C4-2B (cell line): ENCODE measurements at regions not wholly inside any gene's neighbourhood (a gene's known extent, or its start where the extent isn't known, plus 50 kb on each side); places are given as distances from the start of the nearest gene placed in this dataset.

Source experiments
- H3K27ac ChIP-seq: fragments of 450-650 bp; 2 replicates; pipeline ENCODE4 v1.5.1; 2017
- ZFX ChIP-seq: fragments of 450-650 bp; IDR thresholded peaks from 2 replicates; pipeline ENCODE4 v1.6.1; 2017
- TF ChIP-seq, protein P1 (sequence below): fragments of 450-650 bp; conservative IDR thresholded peaks from 2 replicates; pipeline ENCODE4 v1.5.1; 2017; ENCODE audit warnings: mild to moderate bottlenecking

DNA sequence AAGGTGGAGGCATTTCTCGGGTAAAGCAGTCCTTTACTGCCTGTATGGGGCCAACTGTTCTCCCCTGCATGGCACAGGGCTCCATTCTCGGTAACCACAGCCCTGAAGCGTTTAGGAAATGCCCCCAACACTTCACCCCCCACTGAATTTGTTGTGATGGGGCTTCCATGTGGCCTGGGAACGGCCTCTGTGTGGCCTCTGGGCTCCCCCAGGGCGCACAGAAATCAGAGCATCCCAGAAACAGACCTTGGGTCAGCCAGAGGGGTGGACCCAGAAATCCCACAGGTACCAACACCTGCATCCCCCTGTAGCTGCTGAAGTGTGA lies 153.7 kb upstream of the VSTM2B start:
- no peak for TF ChIP-seq ZFX

DNA sequence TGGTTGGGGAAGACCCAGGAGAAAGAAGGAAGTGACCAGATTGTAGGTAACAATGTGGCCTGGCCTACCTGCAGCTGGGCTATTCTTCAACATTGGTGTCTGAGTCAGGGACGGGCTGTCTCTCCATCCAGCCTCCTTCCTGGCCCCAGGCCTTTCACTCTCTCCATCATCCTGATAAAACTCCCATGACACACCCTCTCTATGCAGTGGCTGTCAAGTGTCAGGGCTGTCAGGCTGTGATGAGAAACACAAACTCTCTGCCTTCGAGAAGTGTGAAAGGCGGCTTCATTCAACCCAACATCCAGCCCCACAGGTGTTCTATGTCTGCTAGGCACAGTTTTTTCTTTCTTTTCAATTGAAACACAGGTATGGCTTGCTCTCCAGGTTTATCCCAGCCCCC lies 153.3 kb upstream of the VSTM2B start:
- H3K27ac ChIP-seq: no peak overlapping the region
- TF ChIP-seq, protein P1, sequence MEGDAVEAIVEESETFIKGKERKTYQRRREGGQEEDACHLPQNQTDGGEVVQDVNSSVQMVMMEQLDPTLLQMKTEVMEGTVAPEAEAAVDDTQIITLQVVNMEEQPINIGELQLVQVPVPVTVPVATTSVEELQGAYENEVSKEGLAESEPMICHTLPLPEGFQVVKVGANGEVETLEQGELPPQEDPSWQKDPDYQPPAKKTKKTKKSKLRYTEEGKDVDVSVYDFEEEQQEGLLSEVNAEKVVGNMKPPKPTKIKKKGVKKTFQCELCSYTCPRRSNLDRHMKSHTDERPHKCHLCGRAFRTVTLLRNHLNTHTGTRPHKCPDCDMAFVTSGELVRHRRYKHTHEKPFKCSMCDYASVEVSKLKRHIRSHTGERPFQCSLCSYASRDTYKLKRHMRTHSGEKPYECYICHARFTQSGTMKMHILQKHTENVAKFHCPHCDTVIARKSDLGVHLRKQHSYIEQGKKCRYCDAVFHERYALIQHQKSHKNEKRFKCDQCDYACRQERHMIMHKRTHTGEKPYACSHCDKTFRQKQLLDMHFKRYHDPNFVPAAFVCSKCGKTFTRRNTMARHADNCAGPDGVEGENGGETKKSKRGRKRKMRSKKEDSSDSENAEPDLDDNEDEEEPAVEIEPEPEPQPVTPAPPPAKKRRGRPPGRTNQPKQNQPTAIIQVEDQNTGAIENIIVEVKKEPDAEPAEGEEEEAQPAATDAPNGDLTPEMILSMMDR: no peak
- no peak for TF ChIP-seq ZFX

More for the DNA sequence above, 153.7 kb upstream of the VSTM2B start:
- H3K27ac ChIP-seq: no peak overlapping the region

DNA sequence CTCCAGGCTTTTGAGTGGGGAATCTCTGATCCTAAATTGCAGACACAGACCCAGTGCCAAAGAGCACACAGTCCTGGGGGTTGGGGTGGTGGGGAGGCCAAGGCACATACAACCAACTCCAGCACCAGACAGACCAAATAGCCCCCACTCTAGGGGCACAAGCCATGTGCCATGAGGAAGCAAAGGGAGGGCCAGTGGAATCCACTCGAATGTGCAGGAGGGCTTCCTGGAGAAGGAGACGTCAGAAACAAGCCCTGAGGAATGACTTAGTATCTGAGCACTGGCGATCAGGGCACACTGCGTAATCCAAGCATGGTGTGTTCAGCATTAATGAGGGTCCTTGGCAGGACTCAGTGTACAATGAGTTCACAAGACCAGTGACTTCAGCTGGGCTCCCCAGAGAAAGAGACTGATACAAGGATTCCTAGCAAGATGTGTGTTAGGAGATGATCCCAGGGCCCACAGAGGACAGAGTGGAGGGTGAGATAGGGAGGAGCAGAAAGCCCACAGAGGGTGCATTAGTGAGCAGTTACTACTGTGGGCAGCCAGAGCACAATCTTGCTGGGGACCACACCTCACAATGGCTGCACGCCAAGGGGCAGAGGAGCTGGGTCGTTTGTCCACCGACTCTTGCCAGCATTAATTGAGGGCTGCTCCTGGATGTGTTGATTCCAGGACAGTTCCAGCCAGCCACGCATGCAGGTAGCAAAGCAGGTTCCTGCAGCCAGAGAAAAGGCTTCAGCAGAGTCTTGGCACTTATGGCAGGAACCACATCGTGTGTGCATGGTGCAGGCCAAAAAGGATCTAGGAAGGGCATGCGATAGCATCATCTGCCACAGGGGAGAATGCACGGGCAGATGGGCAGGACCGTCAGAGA lies 152.6 kb upstream of the VSTM2B start:
- no peak overlapping the region for H3K27ac ChIP-seq
- TF ChIP-seq, protein P1: no peak
- TF ChIP-seq ZFX: no peak

DNA sequence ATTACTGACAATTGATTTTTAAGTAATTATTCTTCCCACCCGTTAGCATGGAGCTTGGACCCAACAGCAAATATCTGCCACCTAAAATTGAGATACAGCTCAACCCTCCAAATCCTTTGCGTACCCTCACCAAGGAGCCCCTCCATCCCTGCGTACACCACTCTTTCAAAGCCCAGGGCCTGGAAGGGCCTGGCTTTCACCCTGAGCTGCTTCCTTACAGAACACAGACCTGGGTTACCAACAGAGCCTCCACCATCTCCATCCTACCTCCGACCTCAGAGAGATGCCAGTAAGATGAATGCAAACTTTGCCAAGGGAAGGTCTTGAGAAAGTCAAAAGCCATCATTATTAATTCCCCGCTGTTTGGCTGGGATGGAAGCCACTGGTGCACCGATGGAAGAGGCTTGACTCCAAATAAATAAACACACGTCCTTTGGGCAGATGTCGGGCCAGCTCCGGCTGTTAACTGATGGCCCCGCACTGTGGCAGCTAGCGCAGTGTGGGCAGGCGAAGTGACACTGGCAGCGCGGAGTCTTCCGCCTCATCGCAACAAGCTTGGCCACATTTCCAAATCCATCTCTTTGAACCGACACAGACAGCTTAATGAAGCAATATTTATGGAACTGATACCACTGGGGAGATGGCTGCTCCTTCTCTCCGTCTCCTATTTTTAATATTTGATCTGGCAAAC lies 150.2 kb upstream of the VSTM2B start:
- TF ChIP-seq ZFX: no peak
- TF ChIP-seq, protein P1: no peak
- H3K27ac ChIP-seq: no peak overlapping the region

DNA sequence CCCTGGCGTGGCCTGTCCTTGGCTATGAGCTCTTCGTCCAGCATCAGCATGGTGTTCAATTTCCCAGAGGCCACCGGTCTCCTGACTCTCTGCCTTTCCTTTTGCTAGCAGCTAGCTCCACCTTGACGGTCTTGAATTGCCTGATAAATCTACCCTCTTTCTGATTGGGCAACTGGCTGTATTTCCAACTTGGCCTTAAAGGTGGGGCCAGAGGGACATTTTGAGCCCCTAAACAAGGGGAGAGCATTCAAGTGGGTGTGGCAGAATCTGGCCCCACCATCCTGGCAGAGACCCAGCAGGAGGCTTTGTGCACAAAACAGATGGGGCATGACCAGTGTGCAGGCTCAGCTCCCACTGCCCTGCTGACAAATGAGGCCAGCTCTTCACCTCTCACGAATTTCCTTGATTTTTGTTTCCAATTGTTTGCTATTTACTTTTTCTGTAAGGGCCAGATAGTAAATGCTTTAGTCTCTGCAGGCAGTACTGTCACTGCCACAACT lies 148.9 kb upstream of the VSTM2B start:
- TF ChIP-seq, protein P1: no peak
- TF ChIP-seq ZFX: no peak
- H3K27ac ChIP-seq: no peak overlapping the region

DNA sequence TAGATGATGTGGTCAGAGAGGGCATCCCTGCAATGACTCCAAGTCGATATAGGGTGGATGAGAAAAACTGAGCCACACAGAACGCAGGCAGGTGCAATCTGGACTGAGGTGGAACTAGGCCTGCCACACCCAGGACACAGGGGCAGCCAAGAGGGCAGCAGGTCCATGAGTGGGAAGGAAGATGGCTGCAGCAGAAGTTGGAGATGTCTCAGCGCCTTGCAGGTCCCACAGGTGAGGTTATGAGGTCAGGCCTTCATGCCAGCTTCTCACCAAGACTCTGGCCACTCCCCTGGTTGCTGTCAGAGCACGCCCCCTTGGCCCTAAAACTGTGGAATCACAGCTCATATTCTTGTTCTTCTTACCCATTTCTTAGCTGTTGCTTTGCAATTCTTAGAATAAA lies 147.7 kb upstream of the VSTM2B start:
- H3K27ac ChIP-seq: no peak overlapping the region
- TF ChIP-seq, protein P1: no peak
- TF ChIP-seq ZFX: no peak

DNA sequence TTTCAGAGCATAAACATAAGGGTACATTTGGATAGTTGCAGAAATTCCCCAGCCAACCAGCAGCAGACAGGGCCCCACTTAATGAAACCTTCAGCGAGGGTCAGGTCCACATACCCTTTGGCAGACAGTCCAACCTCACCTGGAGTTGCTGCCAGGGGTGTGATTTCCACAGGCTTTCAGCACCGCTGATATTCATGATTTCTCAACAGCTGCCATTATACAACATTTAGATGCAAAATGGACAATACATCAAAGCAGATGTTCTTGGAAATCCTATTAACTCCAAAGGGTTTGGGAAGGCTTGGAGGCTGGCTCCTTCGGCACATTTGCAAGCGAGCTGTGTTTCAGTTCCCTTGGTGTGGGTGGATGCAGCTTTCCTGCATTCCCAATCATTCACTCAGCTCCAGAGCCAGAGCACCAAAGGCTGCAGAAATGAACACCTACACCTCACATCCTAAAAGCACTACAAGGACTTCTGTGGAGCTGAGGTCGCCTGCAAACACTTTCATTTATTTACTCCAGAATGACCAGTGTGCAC lies 147.2 kb upstream of the VSTM2B start:
- no peak overlapping the region for H3K27ac ChIP-seq
- TF ChIP-seq ZFX: no peak
- TF ChIP-seq, protein P1: no peak
